SIG-M5 (cell line): ENCODE measurements at regions not wholly inside any gene's neighbourhood (a gene's known extent, or its start where the extent isn't known, plus 50 kb on each side); places are given as distances from the start of the nearest gene placed in this dataset.
"Not testable (repeated sequence)": the region's sequence is repeated elsewhere in the genome, so short reads cannot be mapped to it uniquely, and the experiment has no call there.

Source experiments
- DNase-seq: peaks from one replicate; lab custom pipeline; 2025; lab: John Stamatoyannopoulos, UW

GRCh38 chr2:104977958-104978357 is 59.9 kb upstream of the MRPS9 start:
- no peak for DNase-seq

- not testable (repeated sequence) for DNase-seq
These were observed 58.1 kb upstream of the MRPS9 start for GRCh38 chr2:104979786-104980185.

- no peak for DNase-seq
These were observed 55.8 kb upstream of the MRPS9 start for GRCh38 chr2:104982111-104982510.
